ENCODE measurements at regions not wholly inside any gene's neighbourhood (a gene's known extent, or its start where the extent isn't known, plus 50 kb on each side); places are given as distances from the start of the nearest gene placed in this dataset.

- H3K9me3 ChIP-seq (ENCODE audit: control insufficient read depth in 2 of 2, low read length in 2 of 2), result peaks cover 0 to 4% of the 10 kb centered on the region in 2 experiments
- no peaks in the 10 kb centered on the region for H3K27me3 ChIP-seq (ENCODE audit: control insufficient read depth, insufficient read depth, low read length)
- DNase-seq (no peak), ATAC-seq (ENCODE audit: low read depth in 2 of 2) (no peak)
- H3K4me1 ChIP-seq (ENCODE audit: control insufficient read depth, insufficient read depth, low read length, poor library complexity, severe bottlenecking), result no peaks in the 10 kb centered on the region
- H3K27me3 Mint-ChIP-seq, result no peaks in the 10 kb centered on the region
- H3K4me1 Mint-ChIP-seq, result no peaks in the 10 kb centered on the region
- H3K27ac ChIP-seq (ENCODE audit: insufficient read depth, low read length, poor library complexity, severe bottlenecking), result no peak overlapping the region
- no peaks in the 10 kb centered on the region for H3K36me3 ChIP-seq (ENCODE audit: control insufficient read depth, insufficient read depth, low read length)
- no peak overlapping the region for H3K4me3 Mint-ChIP-seq
- no peak overlapping the region for H3K27ac Mint-ChIP-seq
- no peaks in the 10 kb centered on the region for H3K36me3 Mint-ChIP-seq
- peaks cover 2 to 13% (median 6%) of the 10 kb centered on the region in 7 donors for H3K9me3 Mint-ChIP-seq
- no peak overlapping the region for H3K4me3 ChIP-seq (ENCODE audit: low read depth, low read length)
These were observed 509.8 kb upstream of the RAG2 start for GRCh38 chr11:37107831-37108230.

GRCh38 chr11:37107415-37107814 lies 509.4 kb upstream of the RAG2 start:
- Mint-ChIP-seq H3K36me3 (no peaks in the 10 kb centered on the region), H3K4me3 (no peak overlapping the region)

GRCh38 chr11:37105427-37105826 lies 507.4 kb upstream of the RAG2 start:
- Mint-ChIP-seq H3K27ac (no peak overlapping the region), H3K4me1 (no peaks in the 10 kb centered on the region), H3K9me3 (peaks cover 2 to 20% (median 6%) of the 10 kb centered on the region in 7 donors), H3K27me3 (no peaks in the 10 kb centered on the region), H3K4me3 (no peak overlapping the region), H3K36me3 (no peaks in the 10 kb centered on the region)
- no peaks in the 10 kb centered on the region for H3K4me1 ChIP-seq (ENCODE audit: control insufficient read depth, insufficient read depth, low read length, poor library complexity, severe bottlenecking)
- H3K27ac ChIP-seq (ENCODE audit: insufficient read depth, low read length, poor library complexity, severe bottlenecking), result no peak overlapping the region
- H3K9me3 ChIP-seq (ENCODE audit: control insufficient read depth in 2 of 2, low read length in 2 of 2), result peaks cover 0 to 4% of the 10 kb centered on the region in 2 experiments
- ATAC-seq (ENCODE audit: low read depth in 2 of 2), result no peak
- no peak for DNase-seq
- no peak overlapping the region for H3K4me3 ChIP-seq (ENCODE audit: low read depth, low read length)
- no peaks in the 10 kb centered on the region for H3K36me3 ChIP-seq (ENCODE audit: control insufficient read depth, insufficient read depth, low read length)
- no peaks in the 10 kb centered on the region for H3K27me3 ChIP-seq (ENCODE audit: control insufficient read depth, insufficient read depth, low read length)

More at GRCh38 chr11:37107415-37107814, 509.4 kb upstream of the RAG2 start:
- no peak overlapping the region for H3K27ac Mint-ChIP-seq
- Histone ChIP-seq H3K27ac (ENCODE audit: insufficient read depth, low read length, poor library complexity, severe bottlenecking) (no peak overlapping the region), H3K9me3 (ENCODE audit: control insufficient read depth in 2 of 2, low read length in 2 of 2) (peaks cover 0 to 4% of the 10 kb centered on the region in 2 experiments), H3K27me3 (ENCODE audit: control insufficient read depth, insufficient read depth, low read length) (no peaks in the 10 kb centered on the region), H3K36me3 (ENCODE audit: control insufficient read depth, insufficient read depth, low read length) (no peaks in the 10 kb centered on the region), H3K4me1 (ENCODE audit: control insufficient read depth, insufficient read depth, low read length, poor library complexity, severe bottlenecking) (no peaks in the 10 kb centered on the region), H3K4me3 (ENCODE audit: low read depth, low read length) (no peak overlapping the region)
- peaks cover 2 to 15% (median 6%) of the 10 kb centered on the region in 7 donors for H3K9me3 Mint-ChIP-seq
- H3K4me1 Mint-ChIP-seq, result no peaks in the 10 kb centered on the region
- H3K27me3 Mint-ChIP-seq, result no peaks in the 10 kb centered on the region
- DNase-seq (no peak), ATAC-seq (ENCODE audit: low read depth in 2 of 2) (no peak)

- peaks cover 2 to 20% (median 8%) of the 10 kb centered on the region in 7 donors for H3K9me3 Mint-ChIP-seq
- H3K27me3 ChIP-seq (ENCODE audit: control insufficient read depth, insufficient read depth, low read length), result no peaks in the 10 kb centered on the region
- no peak overlapping the region for H3K4me3 Mint-ChIP-seq
- no peaks in the 10 kb centered on the region for H3K27me3 Mint-ChIP-seq
- DNase-seq (no peak), ATAC-seq (ENCODE audit: low read depth in 2 of 2) (no peak)
- no peak overlapping the region for H3K4me3 ChIP-seq (ENCODE audit: low read depth, low read length)
- no peaks in the 10 kb centered on the region for H3K36me3 ChIP-seq (ENCODE audit: control insufficient read depth, insufficient read depth, low read length)
- H3K9me3 ChIP-seq (ENCODE audit: control insufficient read depth in 2 of 2, low read length in 2 of 2), result peaks cover 0 to 4% of the 10 kb centered on the region in 2 experiments
- no peak overlapping the region for H3K27ac ChIP-seq (ENCODE audit: insufficient read depth, low read length, poor library complexity, severe bottlenecking)
- no peak overlapping the region for H3K27ac Mint-ChIP-seq
- no peaks in the 10 kb centered on the region for H3K4me1 Mint-ChIP-seq
- no peaks in the 10 kb centered on the region for H3K4me1 ChIP-seq (ENCODE audit: control insufficient read depth, insufficient read depth, low read length, poor library complexity, severe bottlenecking)
- H3K36me3 Mint-ChIP-seq, result no peaks in the 10 kb centered on the region
These were observed 506.3 kb upstream of the RAG2 start for GRCh38 chr11:37104380-37104779.

- H3K36me3 ChIP-seq (ENCODE audit: control insufficient read depth, insufficient read depth, low read length), result no peaks in the 10 kb centered on the region
- ATAC-seq (ENCODE audit: low read depth in 2 of 2) (no peak), DNase-seq (no peak)
- H3K27me3 ChIP-seq (ENCODE audit: control insufficient read depth, insufficient read depth, low read length), result no peaks in the 10 kb centered on the region
- H3K27ac ChIP-seq (ENCODE audit: insufficient read depth, low read length, poor library complexity, severe bottlenecking), result no peak overlapping the region
- no peak overlapping the region for H3K4me3 ChIP-seq (ENCODE audit: low read depth, low read length)
- H3K4me3 Mint-ChIP-seq, result no peak overlapping the region
- H3K27ac Mint-ChIP-seq, result no peak overlapping the region
- H3K9me3 ChIP-seq (ENCODE audit: control insufficient read depth in 2 of 2, low read length in 2 of 2), result peaks cover 0 to 6% of the 10 kb centered on the region in 2 experiments
- no peaks in the 10 kb centered on the region for H3K36me3 Mint-ChIP-seq
- no peaks in the 10 kb centered on the region for H3K4me1 Mint-ChIP-seq
- no peaks in the 10 kb centered on the region for H3K4me1 ChIP-seq (ENCODE audit: control insufficient read depth, insufficient read depth, low read length, poor library complexity, severe bottlenecking)
- peaks cover 2 to 36% (median 6%) of the 10 kb centered on the region in 7 donors for H3K9me3 Mint-ChIP-seq
- no peaks in the 10 kb centered on the region for H3K27me3 Mint-ChIP-seq
These were observed 502.0 kb upstream of the RAG2 start for GRCh38 chr11:37100008-37100407.

- no peaks in the 10 kb centered on the region for H3K27me3 Mint-ChIP-seq
- H3K9me3 Mint-ChIP-seq, result peaks cover 2 to 31% (median 5%) of the 10 kb centered on the region in 7 donors
- ATAC-seq (ENCODE audit: low read depth in 2 of 2) (no peak), DNase-seq (no peak)
- H3K27ac Mint-ChIP-seq, result no peak overlapping the region
- Histone ChIP-seq H3K27me3 (ENCODE audit: control insufficient read depth, insufficient read depth, low read length) (no peaks in the 10 kb centered on the region), H3K27ac (ENCODE audit: insufficient read depth, low read length, poor library complexity, severe bottlenecking) (no peak overlapping the region), H3K9me3 (ENCODE audit: control insufficient read depth in 2 of 2, low read length in 2 of 2) (peaks cover 3 to 11% of the 10 kb centered on the region in 2 experiments), H3K4me3 (ENCODE audit: low read depth, low read length) (no peak overlapping the region), H3K36me3 (ENCODE audit: control insufficient read depth, insufficient read depth, low read length) (no peaks in the 10 kb centered on the region), H3K4me1 (ENCODE audit: control insufficient read depth, insufficient read depth, low read length, poor library complexity, severe bottlenecking) (no peaks in the 10 kb centered on the region)
- no peaks in the 10 kb centered on the region for H3K36me3 Mint-ChIP-seq
- H3K4me3 Mint-ChIP-seq, result no peak overlapping the region
- no peaks in the 10 kb centered on the region for H3K4me1 Mint-ChIP-seq
These were observed 494.5 kb upstream of the RAG2 start for GRCh38 chr11:37092487-37092886.

GRCh38 chr11:37089439-37089838 lies 491.4 kb upstream of the RAG2 start:
- peaks cover 0 to 15% (median 4%) of the 10 kb centered on the region in 7 donors for H3K9me3 Mint-ChIP-seq

GRCh38 chr11:37088573-37088910 lies 490.5 kb upstream of the RAG2 start:
- Histone ChIP-seq H3K9me3 (ENCODE audit: control insufficient read depth in 2 of 2, low read length in 2 of 2) (peaks cover under 1 to 4% of the 10 kb centered on the region in 2 experiments), H3K36me3 (ENCODE audit: control insufficient read depth, insufficient read depth, low read length) (no peaks in the 10 kb centered on the region), H3K27ac (ENCODE audit: insufficient read depth, low read length, poor library complexity, severe bottlenecking) (no peak overlapping the region), H3K4me1 (ENCODE audit: control insufficient read depth, insufficient read depth, low read length, poor library complexity, severe bottlenecking) (no peaks in the 10 kb centered on the region), H3K27me3 (ENCODE audit: control insufficient read depth, insufficient read depth, low read length) (no peaks in the 10 kb centered on the region), H3K4me3 (ENCODE audit: low read depth, low read length) (no peak overlapping the region)
- DNase-seq (no peak), ATAC-seq (ENCODE audit: low read depth in 2 of 2) (no peak)
- peaks cover 0 to 8% (median 3%) of the 10 kb centered on the region in 7 donors for H3K9me3 Mint-ChIP-seq
- H3K27me3 Mint-ChIP-seq, result no peaks in the 10 kb centered on the region
- no peak overlapping the region for H3K4me3 Mint-ChIP-seq
- no peak overlapping the region for H3K27ac Mint-ChIP-seq
- H3K4me1 Mint-ChIP-seq, result no peaks in the 10 kb centered on the region
- H3K36me3 Mint-ChIP-seq, result no peaks in the 10 kb centered on the region

More at GRCh38 chr11:37089439-37089838, 491.4 kb upstream of the RAG2 start:
- ATAC-seq (ENCODE audit: low read depth in 2 of 2), result no peak
- no peak overlapping the region for H3K4me3 ChIP-seq (ENCODE audit: low read depth, low read length)
- no peaks in the 10 kb centered on the region for H3K36me3 ChIP-seq (ENCODE audit: control insufficient read depth, insufficient read depth, low read length)
- H3K4me1 Mint-ChIP-seq, result no peaks in the 10 kb centered on the region
- no peaks in the 10 kb centered on the region for H3K4me1 ChIP-seq (ENCODE audit: control insufficient read depth, insufficient read depth, low read length, poor library complexity, severe bottlenecking)
- no peak overlapping the region for H3K27ac Mint-ChIP-seq
- no peaks in the 10 kb centered on the region for H3K27me3 ChIP-seq (ENCODE audit: control insufficient read depth, insufficient read depth, low read length)
- no peak overlapping the region for H3K4me3 Mint-ChIP-seq
- peaks cover 0 to 6% of the 10 kb centered on the region in 2 experiments for H3K9me3 ChIP-seq (ENCODE audit: control insufficient read depth in 2 of 2, low read length in 2 of 2)
- no peak overlapping the region for H3K27ac ChIP-seq (ENCODE audit: insufficient read depth, low read length, poor library complexity, severe bottlenecking)
- H3K36me3 Mint-ChIP-seq, result no peaks in the 10 kb centered on the region
- H3K27me3 Mint-ChIP-seq, result no peaks in the 10 kb centered on the region
- DNase-seq, result no peak
